GM20000 (cell line): ENCODE measurements at regions not wholly inside any gene's neighbourhood (a gene's known extent, or its start where the extent isn't known, plus 50 kb on each side); places are given as distances from the start of the nearest gene placed in this dataset.
A peak's percentile ranks its signal among the peaks of the same experiment; 100 is the strongest.
"Not testable (repeated sequence)": the region's sequence is repeated elsewhere in the genome, so short reads cannot be mapped to it uniquely, and the experiment has no call there.

ENCODE experiments used
- DNase-seq: peaks from one replicate; pipeline ENCODE4 v3.0.0; 2012; ENCODE audit warnings: low spot score
- TF ChIP-seq, protein P1 (sequence below): IDR thresholded peaks from 2 replicates; pipeline ENCODE4 v1.5.1; 2012; ENCODE audit warnings: mild to moderate bottlenecking, control low read depth; ENCODE audit errors: extremely low read depth, missing control alignments

GRCh38 chr2:125254010-125254409 is 1228.9 kb downstream of the CNTNAP5 start:
- DNase-seq: no peak
- TF ChIP-seq, protein P1, sequence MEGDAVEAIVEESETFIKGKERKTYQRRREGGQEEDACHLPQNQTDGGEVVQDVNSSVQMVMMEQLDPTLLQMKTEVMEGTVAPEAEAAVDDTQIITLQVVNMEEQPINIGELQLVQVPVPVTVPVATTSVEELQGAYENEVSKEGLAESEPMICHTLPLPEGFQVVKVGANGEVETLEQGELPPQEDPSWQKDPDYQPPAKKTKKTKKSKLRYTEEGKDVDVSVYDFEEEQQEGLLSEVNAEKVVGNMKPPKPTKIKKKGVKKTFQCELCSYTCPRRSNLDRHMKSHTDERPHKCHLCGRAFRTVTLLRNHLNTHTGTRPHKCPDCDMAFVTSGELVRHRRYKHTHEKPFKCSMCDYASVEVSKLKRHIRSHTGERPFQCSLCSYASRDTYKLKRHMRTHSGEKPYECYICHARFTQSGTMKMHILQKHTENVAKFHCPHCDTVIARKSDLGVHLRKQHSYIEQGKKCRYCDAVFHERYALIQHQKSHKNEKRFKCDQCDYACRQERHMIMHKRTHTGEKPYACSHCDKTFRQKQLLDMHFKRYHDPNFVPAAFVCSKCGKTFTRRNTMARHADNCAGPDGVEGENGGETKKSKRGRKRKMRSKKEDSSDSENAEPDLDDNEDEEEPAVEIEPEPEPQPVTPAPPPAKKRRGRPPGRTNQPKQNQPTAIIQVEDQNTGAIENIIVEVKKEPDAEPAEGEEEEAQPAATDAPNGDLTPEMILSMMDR: no peak

DNA sequence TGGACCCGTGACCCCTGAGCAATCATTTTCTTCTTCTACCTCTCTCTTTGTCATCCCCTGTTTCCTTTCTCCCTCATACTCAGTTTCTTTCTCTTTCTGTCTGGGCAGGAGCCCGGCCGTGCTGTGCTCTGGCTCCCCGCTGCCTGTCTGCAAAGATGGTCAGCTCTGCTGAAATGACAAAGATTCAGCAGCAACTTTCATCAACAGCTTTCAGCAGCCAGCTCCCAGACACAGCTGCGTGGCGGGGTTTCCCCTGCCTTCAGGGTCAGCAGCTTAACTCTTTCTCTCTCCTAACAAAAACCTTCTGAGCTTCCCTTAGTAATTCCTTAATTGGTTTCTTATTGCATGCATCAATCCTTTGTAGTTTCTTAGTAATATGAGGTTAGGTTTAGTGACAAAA is 1234.4 kb downstream of the CNTNAP5 start:
- TF ChIP-seq, protein P1: no peak
- peak; percentile 20 for DNase-seq

- DNase-seq: not testable (repeated sequence)
Measured at GRCh38 chr2:125260366-125260930, 1235.4 kb downstream of the CNTNAP5 start.

- DNase-seq: no peak
- TF ChIP-seq, protein P1: no peak
Measured at GRCh38 chr2:125264453-125264852, 1239.4 kb downstream of the CNTNAP5 start.

DNA sequence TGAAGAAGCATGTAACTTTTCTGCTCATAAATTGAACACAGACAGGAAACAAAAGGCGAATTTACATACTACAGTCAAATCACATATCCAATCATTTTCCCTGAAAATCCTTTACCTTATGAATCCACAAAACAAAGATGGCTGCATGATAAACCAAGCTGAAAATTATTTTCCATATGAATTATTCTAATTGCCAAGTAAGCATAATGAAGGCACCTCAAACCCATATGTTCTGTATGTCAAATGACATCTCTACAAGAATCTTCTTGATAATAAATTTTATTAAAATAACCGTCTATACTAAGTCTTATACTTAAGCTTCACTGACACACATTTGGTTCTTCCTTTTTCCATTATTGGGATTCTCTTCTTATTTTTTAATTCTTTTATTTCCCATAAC is 1242.6 kb downstream of the CNTNAP5 start:
- TF ChIP-seq, protein P1: no peak
- no peak for DNase-seq

DNA sequence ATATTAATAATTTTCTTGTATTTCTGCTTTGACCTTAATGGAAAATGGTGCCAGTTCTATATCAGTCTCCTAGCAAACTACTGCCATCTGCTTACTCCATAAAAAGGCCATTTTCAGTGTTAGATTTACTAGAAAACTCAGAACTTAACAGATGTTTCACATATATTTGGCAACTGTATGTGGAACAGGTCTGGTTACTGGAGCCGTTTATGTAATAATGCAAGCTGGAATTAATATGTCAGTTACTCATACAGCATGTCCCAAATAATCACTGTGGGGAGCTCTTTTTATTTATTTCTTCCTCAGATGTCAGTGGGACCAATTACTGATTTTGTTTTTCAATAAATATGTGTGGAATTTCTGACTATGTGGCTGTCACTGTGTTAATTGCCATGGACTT is 1247.6 kb downstream of the CNTNAP5 start:
- no peak for DNase-seq
- TF ChIP-seq, protein P1: no peak

GRCh38 chr2:125274718-125275117 is 1249.6 kb downstream of the CNTNAP5 start:
- TF ChIP-seq, protein P1: no peak
- no peak for DNase-seq

DNA sequence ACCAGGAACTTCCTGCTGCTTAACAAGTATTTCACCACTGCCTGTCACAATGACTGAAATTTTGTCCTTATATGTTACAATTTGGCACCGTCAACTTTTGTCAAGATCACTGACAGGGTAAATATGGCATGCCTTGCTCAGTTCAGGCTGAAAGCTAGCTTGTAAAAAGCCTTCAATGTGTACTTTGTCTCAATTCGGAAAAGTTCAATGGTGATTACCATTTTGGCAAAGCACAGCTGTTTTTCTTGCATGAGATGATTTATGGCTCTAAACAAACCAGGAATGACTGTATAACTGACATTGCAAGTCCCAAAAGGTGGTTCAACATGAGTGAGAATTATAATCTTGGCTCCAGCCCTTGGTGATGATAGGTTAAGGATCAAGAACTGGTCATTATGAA is 1255.2 kb downstream of the CNTNAP5 start:
- TF ChIP-seq, protein P1: no peak
- no peak for DNase-seq
